Ishikawa (cell line): ENCODE measurements at regions not wholly inside any gene's neighbourhood (a gene's known extent, or its start where the extent isn't known, plus 50 kb on each side); places are given as distances from the start of the nearest gene placed in this dataset.

ENCODE experiments used
- CEBPB ChIP-seq: IDR thresholded peaks from 2 replicates; pipeline ENCODE4 v1.6.1; 2012
- EGR1 ChIP-seq: IDR thresholded peaks from 2 replicates; pipeline ENCODE4 v1.6.1; 2012
- EP300 ChIP-seq: IDR thresholded peaks from 2 replicates; pipeline ENCODE4 v1.6.1; 2012; ENCODE audit warnings: borderline replicate concordance
- FOXM1 ChIP-seq: IDR thresholded peaks from 2 replicates; pipeline ENCODE4 v1.6.1; 2012; ENCODE audit warnings: low read depth, borderline replicate concordance
- RAD21 ChIP-seq: IDR thresholded peaks from 2 replicates; pipeline ENCODE4 v1.6.1; 2012; ENCODE audit warnings: low read depth
- TAF1 ChIP-seq: IDR thresholded peaks from 2 replicates; pipeline ENCODE4 v1.6.1; 2012; ENCODE audit warnings: low read depth, mild to moderate bottlenecking
- TEAD4 ChIP-seq: IDR thresholded peaks from 2 replicates; pipeline ENCODE4 v1.6.1; 2012
- YY1 ChIP-seq: IDR thresholded peaks from 2 replicates; pipeline ENCODE4 v1.6.1; 2012; ENCODE audit warnings: low read depth
- ZBTB7A ChIP-seq: IDR thresholded peaks from 2 replicates; pipeline ENCODE4 v1.6.1; 2012; ENCODE audit warnings: low read depth
- TF ChIP-seq, protein P1 (sequence below): IDR thresholded peaks from 2 replicates; pipeline ENCODE4 v1.6.1; 2012; ENCODE audit warnings: low read depth, mild to moderate bottlenecking
- TF ChIP-seq, protein P2 (sequence below): IDR thresholded peaks from 2 replicates; pipeline ENCODE4 v1.6.1; 2012
- TF ChIP-seq, protein P3 (sequence below): IDR thresholded peaks from 2 replicates; pipeline ENCODE4 v1.6.1; 2012

DNA sequence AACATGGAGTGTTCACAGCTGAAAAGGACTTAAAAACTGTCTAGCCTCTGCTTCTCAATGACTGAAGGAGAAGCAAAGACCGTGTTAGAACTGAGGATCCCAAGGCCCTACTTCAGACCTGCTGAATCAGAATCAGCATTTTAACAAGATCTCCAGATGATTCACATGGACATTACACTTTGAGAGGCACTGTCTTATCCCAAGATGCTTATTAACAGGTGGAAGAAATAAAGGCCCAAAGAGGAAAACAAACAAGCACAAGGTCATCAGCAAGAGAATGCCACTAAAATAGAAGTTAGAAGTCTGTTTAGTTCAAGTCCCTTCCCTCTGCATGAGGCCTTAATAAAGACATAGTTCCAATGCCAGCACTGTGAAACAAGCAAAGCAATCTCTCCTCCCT, 191.4 kb upstream of the BCL6 start:
- TF ChIP-seq EGR1 (no peak), RAD21 (no peak), EP300 (no peak), CEBPB (no peak), TAF1 (no peak), ZBTB7A (no peak), FOXM1 (no peak), TEAD4 (no peak), YY1 (no peak)
- TF ChIP-seq, protein P1, sequence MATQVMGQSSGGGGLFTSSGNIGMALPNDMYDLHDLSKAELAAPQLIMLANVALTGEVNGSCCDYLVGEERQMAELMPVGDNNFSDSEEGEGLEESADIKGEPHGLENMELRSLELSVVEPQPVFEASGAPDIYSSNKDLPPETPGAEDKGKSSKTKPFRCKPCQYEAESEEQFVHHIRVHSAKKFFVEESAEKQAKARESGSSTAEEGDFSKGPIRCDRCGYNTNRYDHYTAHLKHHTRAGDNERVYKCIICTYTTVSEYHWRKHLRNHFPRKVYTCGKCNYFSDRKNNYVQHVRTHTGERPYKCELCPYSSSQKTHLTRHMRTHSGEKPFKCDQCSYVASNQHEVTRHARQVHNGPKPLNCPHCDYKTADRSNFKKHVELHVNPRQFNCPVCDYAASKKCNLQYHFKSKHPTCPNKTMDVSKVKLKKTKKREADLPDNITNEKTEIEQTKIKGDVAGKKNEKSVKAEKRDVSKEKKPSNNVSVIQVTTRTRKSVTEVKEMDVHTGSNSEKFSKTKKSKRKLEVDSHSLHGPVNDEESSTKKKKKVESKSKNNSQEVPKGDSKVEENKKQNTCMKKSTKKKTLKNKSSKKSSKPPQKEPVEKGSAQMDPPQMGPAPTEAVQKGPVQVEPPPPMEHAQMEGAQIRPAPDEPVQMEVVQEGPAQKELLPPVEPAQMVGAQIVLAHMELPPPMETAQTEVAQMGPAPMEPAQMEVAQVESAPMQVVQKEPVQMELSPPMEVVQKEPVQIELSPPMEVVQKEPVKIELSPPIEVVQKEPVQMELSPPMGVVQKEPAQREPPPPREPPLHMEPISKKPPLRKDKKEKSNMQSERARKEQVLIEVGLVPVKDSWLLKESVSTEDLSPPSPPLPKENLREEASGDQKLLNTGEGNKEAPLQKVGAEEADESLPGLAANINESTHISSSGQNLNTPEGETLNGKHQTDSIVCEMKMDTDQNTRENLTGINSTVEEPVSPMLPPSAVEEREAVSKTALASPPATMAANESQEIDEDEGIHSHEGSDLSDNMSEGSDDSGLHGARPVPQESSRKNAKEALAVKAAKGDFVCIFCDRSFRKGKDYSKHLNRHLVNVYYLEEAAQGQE: no peak
- TF ChIP-seq, protein P2, sequence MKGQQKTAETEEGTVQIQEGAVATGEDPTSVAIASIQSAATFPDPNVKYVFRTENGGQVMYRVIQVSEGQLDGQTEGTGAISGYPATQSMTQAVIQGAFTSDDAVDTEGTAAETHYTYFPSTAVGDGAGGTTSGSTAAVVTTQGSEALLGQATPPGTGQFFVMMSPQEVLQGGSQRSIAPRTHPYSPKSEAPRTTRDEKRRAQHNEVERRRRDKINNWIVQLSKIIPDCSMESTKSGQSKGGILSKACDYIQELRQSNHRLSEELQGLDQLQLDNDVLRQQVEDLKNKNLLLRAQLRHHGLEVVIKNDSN: no peak
- TF ChIP-seq, protein P3, sequence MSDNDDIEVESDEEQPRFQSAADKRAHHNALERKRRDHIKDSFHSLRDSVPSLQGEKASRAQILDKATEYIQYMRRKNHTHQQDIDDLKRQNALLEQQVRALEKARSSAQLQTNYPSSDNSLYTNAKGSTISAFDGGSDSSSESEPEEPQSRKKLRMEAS: no peak
